Transverse colon (tissue), 4 donors: ENCODE measurements at regions not wholly inside any gene's neighbourhood (a gene's known extent, or its start where the extent isn't known, plus 50 kb on each side); places are given as distances from the start of the nearest gene placed in this dataset.

Source experiments
- DNase-seq: peaks from one replicate; pipeline ENCODE4 v3.0.0-alpha.2; 2019
- H3K27ac ChIP-seq, 4 donors: fragments of 200-600 bp; sonication (generic); 2 replicates each; pipeline ENCODE4 v1.5.1; 2016 to 2018; ENCODE audit warnings: inconsistent platforms in 4 of 4
- H3K27me3 ChIP-seq: fragments of 200-600 bp; sonication (generic); 2 replicates; pipeline ENCODE4 v1.5.1; 2017; ENCODE audit warnings: inconsistent platforms
- H3K36me3 ChIP-seq, 4 donors: fragments of 200-600 bp; sonication (generic); 2 replicates each; pipeline ENCODE4 v1.5.1; 2017 to 2019; ENCODE audit warnings: inconsistent platforms in 4 of 4
- H3K4me1 ChIP-seq, 4 donors: fragments of 200-600 bp; sonication (generic); 2 replicates each; pipeline ENCODE4 v1.5.1; 2017 to 2020; ENCODE audit warnings: inconsistent platforms in 4 of 4
- H3K4me3 ChIP-seq, 4 donors: fragments of 200-600 bp; sonication (generic); 1 replicate in 1 of 4; 2 replicates in 3 of 4; pipeline versions ENCODE4 v1.5.1 to v1.6.1; 2017 to 2019; ENCODE audit warnings: inconsistent platforms in 4 of 4
- H3K9me3 ChIP-seq, 2 donors: fragments of 200-600 bp; sonication (generic); 2 replicates each; pipeline ENCODE4 v1.5.1; 2017 to 2019; ENCODE audit warnings: inconsistent platforms in 2 of 2
- CTCF ChIP-seq, 5 experiments: fragments of 200-600 bp in 3 of 5; fragments of 450-650 bp in 2 of 5; sonication (generic) in 3 of 5; IDR thresholded peaks; 1 replicate in 2 of 5; 2 replicates in 3 of 5; pipeline ENCODE4 v1.5.1; 2016 to 2017; ENCODE audit warnings: antibody characterized with exemption in 5 of 5, inconsistent platforms in 3 of 5, mild to moderate bottlenecking in 2 of 5, moderate library complexity in 1 of 5
- EP300 ChIP-seq: sonication (generic); formaldehyde crosslinking; IDR thresholded peaks from one replicate; pipeline ENCODE4 v1.6.1; 2017; ENCODE audit warnings: antibody characterized with exemption, low read depth
- POLR2A ChIP-seq: fragments of 450-650 bp; IDR thresholded peaks from one replicate; pipeline ENCODE4 v1.6.1; 2016; ENCODE audit warnings: antibody characterized with exemption, mild to moderate bottlenecking, moderate library complexity
- POLR2AphosphoS5 ChIP-seq, 3 donors: sonication (generic); formaldehyde crosslinking; IDR thresholded peaks; one replicate each; pipeline ENCODE4 v1.6.1; 2016; ENCODE audit warnings: antibody characterized with exemption in 3 of 3
- WGBS, 2 donors: methylation state at CpG; one replicate each; pipeline ENCODE4 v1.1.5; 2018; ENCODE audit warnings: low coverage in 1 of 2; 5-methylcytosine and 5-hydroxymethylcytosine counted together
- in situ Hi-C, 4 donors: fragments of 200-750 bp; cut with MboI; loops; one replicate each; pipeline versions ENCODE4 v1.15.0 to v1.15.1; 2017; ENCODE audit warnings: low sequenced_read_pairs in 3 of 4, low pct_ligation_motif_present in 1 of 4, low pct_unique_long_range_greater_than_20kb in 1 of 4
- intact Hi-C: fragments of 100-400 bp; cut with DNase I; formaldehyde crosslinking; loops from one replicate; pipeline ENCODE4 v1.15.1; 2023; ENCODE audit warnings: low total_unique reads

- Histone ChIP-seq H3K9me3 (no peaks in the 10 kb centered on the region), H3K27me3 (no peaks in the 10 kb centered on the region), H3K4me1 (no peaks in the 10 kb centered on the region), H3K4me3 (no peak overlapping the region), H3K36me3 (no peaks in the 10 kb centered on the region), H3K27ac (no peak overlapping the region)
- in situ Hi-C loops (no loop called here), intact Hi-C loops (no loop called here)
- TF ChIP-seq CTCF (IDR thresholded peaks at IDR 0.05): no peak
- TF ChIP-seq POLR2AphosphoS5 (IDR thresholded peaks at IDR 0.05): no peak
- no peak for TF ChIP-seq EP300
- TF ChIP-seq POLR2A: no peak
- no peak for DNase-seq
- 80 to 86% methylated on average over 2 to 3 of the region's 3 CpGs for WGBS, 2 donors
Observed at GRCh38 chr11:116101902-116102301, 597.7 kb upstream of the CADM1 start.

GRCh38 chr11:116100016-116100415 lies 595.8 kb upstream of the CADM1 start:
- in situ Hi-C loops: no loop called here
- DNase-seq: no peak
- no peaks in the 10 kb centered on the region for H3K36me3 ChIP-seq
- H3K27ac ChIP-seq: no peak overlapping the region
- TF ChIP-seq CTCF (IDR thresholded peaks at IDR 0.05) (no peak), POLR2A (no peak), EP300 (no peak)
- intact Hi-C loops: no loop called here
- H3K27me3 ChIP-seq: peaks cover 3% of the 10 kb centered on the region
- no peaks in the 10 kb centered on the region for H3K9me3 ChIP-seq
- H3K4me1 ChIP-seq: no peaks in the 10 kb centered on the region
- no peak overlapping the region for H3K4me3 ChIP-seq
- 78% methylated on average over 2 of the region's 2 CpGs; no CpG with 5 or more reads in 1 of the 2 donors for WGBS, 2 donors

GRCh38 chr11:116099541-116099940 lies 595.3 kb upstream of the CADM1 start:
- Histone ChIP-seq H3K9me3 (no peaks in the 10 kb centered on the region), H3K4me1 (no peaks in the 10 kb centered on the region), H3K4me3 (no peak overlapping the region), H3K27me3 (peaks cover 3% of the 10 kb centered on the region), H3K27ac (no peak overlapping the region), H3K36me3 (no peaks in the 10 kb centered on the region)
- intact Hi-C loops: no loop called here
- WGBS, 2 donors: 92% methylated on average over 6 of the region's 6 CpGs; no CpG with 5 or more reads in 1 of the 2 donors
- no peak for DNase-seq
- in situ Hi-C loops: no loop called here
- TF ChIP-seq EP300: no peak
- TF ChIP-seq CTCF (IDR thresholded peaks at IDR 0.05): no peak
- no peak for TF ChIP-seq POLR2AphosphoS5 (IDR thresholded peaks at IDR 0.05)
- no peak for TF ChIP-seq POLR2A

GRCh38 chr11:116096272-116096995 lies 592.2 kb upstream of the CADM1 start:
- in situ Hi-C loops: no loop called here

More at GRCh38 chr11:116096272-116096995, 592.2 kb upstream of the CADM1 start:
- H3K9me3 ChIP-seq: no peaks in the 10 kb centered on the region
- H3K36me3 ChIP-seq: no peaks in the 10 kb centered on the region
- H3K27me3 ChIP-seq: peaks cover 3% of the 10 kb centered on the region
- no peak overlapping the region for H3K4me3 ChIP-seq
- intact Hi-C loops: no loop called here
- no peak overlapping the region for H3K27ac ChIP-seq
- DNase-seq: no peak
- WGBS, 2 donors: 59 to 73% methylated on average over 7 to 12 of the region's 12 CpGs
- TF ChIP-seq POLR2A: no peak
- no peak for TF ChIP-seq POLR2AphosphoS5 (IDR thresholded peaks at IDR 0.05)
- no peak for TF ChIP-seq EP300
- no peak for TF ChIP-seq CTCF (IDR thresholded peaks at IDR 0.05)
- no peaks in the 10 kb centered on the region for H3K4me1 ChIP-seq
